GM18508 (cell line): ENCODE measurements at regions not wholly inside any gene's neighbourhood (a gene's known extent, or its start where the extent isn't known, plus 50 kb on each side); places are given as distances from the start of the nearest gene placed in this dataset.

ENCODE experiments used
- ATAC-seq: cut with Tn5 transposase; IDR thresholded peaks from one replicate; pipeline ENCODE4 v1.9.1; 2021; ENCODE audit warnings: moderate number of reproducible peaks; ENCODE audit not compliant: insufficient read depth, unreplicated experiment

DNA sequence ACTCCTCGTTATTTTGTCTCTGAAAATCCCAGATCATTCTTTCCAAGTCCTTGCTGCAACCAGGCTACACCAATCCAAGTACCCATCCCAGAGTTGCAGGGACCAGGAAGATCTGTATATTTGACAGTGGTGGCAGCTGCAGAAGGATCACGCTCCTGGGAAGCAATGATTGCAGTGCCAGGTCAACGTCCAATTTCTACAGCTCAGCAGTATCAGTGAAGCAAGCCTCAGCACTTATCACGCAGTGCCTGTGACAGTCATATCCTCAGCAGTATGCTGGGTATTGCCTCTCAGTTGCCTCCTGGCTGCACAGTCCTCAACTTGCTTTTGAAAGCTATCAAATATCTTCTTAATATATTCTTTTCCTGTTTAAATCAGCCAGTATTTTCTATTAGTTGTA lies 66.7 kb downstream of the BARHL2 start:
- ATAC-seq: no peak

DNA sequence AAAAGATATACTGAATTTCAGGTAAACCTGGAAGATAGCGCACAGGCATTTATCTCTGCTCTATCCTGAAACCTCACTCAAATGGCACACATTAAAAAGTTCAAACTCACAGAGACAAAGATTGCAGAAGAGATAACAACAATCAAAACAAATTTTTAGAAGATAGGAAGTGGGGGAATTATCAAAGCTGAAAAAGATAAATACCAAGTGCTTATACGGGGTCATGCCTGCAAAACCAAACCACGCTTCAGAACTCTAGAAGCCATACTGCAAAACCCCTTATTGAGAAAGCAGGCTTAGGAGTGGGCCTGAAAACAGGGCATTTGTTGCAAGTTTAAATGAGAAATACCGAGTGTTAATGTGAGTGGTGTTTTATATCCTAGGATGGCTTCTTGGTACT lies 76.8 kb downstream of the BARHL2 start:
- ATAC-seq: no peak

DNA sequence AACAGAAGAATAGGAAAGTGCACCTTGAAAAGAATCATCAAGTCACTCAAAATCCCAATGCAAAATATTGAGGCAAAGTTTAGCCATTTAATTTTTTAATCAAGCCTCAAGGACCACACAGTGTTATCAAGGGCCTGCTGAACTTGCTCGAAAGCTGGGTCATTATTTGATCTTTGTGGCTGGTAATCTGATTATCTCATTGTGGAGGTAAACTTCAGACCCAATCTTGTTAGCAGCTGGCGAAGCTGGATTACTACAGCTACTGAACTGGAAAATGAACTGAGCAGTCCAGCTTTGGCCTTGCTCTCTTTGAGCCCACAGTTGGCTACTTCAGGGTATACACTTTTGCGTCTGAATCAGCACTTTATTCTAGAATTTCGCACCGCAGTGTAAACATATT lies 94.4 kb downstream of the BARHL2 start:
- no peak for ATAC-seq

GRCh38 chr1:90621986-90622385 lies 95.1 kb downstream of the BARHL2 start:
- no peak for ATAC-seq

DNA sequence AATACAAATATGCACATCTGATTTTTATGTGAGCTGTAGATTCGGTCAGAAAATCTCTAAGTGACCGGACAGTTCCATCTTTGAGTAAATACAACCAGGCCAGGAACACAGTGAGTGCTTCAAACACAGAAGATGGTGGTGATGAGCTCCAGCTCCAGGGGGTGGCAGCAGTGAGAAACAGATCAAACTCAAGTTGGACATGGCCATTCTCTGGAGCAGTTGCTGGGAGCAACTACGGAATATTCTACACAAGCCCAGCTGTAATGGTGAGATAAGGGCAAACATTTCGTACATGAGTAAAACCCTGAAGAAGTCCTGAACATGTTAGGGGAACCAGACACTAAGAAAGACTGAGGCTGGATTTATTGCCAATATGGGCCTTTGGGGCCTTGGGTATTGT lies 100.7 kb downstream of the BARHL2 start:
- no peak for ATAC-seq

GRCh38 chr1:90614872-90615271 lies 102.2 kb downstream of the BARHL2 start:
- no peak for ATAC-seq

GRCh38 chr1:90613371-90613770 lies 103.7 kb downstream of the BARHL2 start:
- ATAC-seq: no peak

DNA sequence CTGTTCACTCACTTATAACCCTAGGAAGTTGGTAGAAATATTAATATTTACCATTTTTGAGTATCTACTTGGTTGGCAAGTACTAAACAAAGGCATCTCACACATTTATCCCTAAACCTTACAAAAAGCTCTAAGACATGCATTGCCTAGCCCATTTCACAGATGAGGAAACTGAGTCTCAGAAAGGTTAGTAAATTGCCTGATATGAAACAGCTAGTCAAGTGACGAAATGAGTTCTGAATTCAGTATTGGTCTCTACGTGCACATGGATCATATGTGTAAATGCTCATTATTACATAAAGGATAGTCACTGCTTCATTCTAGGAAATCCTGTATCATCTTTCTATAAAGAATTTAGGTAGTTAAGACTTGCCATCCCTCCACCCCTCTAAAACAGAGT lies 105.1 kb downstream of the BARHL2 start:
- no peak for ATAC-seq

DNA sequence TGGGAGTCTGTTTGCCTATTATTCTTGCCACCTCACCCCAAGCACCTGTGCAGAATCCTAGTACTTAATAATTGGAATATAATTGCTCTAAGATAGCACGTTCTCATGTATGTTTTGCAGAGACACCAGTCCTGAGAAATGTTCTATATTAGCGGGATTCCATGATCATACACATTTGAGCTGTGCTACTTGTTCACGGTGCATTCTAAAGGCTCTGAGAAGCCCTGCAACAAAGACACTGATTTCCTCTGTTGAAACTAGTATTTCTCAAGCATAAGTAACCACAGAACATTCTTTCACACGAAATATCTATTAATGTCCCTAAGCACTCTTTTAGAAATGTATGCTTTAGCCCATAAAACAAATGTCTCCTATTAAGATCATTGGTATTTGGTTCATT lies 109.4 kb downstream of the BARHL2 start:
- no peak for ATAC-seq

GRCh38 chr1:90605070-90605469 lies 112.0 kb downstream of the BARHL2 start:
- ATAC-seq: no peak

DNA sequence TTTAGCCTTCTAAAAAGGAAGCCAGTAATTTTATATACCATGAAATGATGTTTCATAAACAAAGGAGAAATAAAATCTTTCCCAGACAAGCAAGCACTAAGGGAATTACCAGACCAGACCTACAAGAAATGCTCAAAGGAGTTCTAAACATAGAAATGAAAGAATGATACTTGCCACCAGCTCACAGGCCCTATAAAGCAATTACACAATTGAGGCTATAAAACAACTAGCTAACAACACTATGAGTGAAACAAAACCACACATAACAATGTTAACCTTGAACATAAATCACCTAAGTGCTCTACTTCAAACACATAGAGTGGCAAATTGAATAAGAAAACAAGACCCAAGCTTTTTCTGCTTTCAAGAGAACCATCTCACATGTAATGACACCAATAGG lies 123.8 kb downstream of the BARHL2 start:
- ATAC-seq: no peak

GRCh38 chr1:90591970-90592356 lies 125.1 kb downstream of the BARHL2 start:
- no peak for ATAC-seq

DNA sequence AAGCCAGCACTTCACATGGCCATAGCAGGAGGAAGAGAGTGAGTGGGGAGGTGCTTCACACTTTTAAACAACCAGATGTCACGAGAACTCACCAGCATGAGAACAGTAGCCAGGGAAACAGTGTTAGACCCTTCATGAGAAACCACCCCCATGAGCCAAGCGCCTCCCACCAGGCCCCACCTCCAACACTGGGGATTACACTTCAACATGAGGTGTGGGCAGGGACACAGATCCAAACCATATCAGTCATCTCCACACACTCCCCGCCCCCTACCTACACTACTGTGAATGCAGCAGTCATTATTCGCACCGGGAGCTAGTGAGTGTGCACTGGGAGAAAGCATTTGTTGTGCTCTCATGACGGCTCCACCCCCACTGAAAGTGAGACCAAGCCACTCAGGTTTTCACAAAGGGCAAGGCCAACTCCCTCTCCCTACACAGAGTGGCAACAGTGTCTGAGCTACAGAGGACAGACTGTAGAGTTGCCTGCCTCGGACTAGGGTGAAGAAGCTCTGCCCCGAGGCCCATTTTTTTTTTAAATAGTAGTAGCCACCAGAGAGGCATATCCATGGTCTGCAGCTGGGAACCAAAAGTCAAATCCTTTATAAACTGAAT lies 125.6 kb downstream of the BARHL2 start:
- ATAC-seq: no peak

DNA sequence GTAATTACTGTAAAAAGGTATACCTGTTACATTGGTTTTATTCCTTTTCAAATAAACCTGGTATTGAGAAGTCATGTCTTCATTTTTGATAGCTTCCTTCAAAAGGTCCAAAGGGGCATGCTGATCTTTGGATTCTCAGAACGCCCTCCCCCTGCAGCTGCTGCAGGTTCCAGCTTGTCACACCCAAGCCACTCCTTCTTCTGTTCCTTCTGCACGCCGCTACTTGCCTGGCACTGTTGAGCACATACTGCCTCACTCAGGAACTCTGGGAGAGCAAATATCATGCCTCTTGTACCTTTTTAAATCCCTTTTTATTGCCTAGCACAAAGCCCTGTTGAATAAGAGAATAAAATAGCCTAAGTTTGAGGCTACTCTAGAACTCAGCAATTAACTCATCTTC lies 136.9 kb downstream of the BARHL2 start:
- ATAC-seq: no peak

DNA sequence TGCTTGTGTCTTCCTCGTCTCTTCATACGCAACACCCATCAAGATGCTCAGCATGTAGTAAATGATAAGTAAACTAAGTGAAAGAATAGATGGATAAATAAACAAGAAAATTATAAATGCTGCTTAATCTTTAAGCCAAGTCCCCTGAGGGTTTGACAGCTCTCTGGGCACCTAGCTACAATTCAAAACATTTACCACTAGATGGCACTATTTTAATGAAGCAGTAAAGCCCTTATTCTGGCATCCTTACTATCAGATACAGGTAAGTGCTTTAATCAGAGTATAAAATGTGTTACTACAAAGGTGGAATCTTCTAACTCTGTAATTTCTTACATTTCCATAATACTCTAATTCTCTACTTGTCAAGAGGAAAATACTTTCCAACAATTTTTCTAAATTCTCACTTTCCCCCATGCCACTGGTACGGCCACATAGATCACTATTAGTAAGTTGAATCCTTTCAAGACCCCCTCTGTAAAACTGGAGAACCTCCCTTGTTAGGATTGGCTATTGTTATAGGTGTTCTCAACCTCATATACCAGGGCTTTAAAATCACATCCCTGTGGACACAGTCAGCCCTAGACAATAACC lies 137.8 kb downstream of the BARHL2 start:
- no peak for ATAC-seq

DNA sequence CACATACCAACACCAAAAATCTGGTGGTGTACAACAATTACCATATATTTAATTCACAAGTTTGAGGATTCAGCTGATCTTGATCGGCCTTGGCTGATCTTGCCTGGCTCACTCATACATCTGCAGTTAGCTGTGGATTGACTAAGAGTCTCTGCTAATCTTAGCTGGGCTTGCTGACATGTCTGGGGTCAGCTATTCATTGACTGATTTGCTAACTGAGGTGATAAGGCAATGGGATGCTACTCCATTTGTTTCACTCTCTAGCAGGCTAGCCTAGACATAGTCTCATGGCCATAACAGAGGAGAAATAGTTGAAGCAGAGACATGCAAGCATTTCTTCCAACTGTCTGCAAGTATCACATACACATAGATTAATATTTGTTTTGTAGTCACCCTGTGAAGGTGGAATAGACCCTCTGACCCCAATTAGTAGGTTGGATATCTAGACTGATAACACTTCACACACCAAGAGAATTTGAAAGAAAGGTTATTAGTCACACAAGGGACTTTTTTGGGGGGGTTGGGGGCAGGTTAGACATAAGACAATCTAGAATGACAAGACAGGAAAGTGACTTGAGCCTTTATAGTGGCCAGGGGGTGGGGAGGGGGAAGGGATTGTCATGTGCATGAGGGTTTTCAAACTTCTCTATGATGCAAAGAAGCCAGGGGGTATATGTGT lies 142.3 kb downstream of the BARHL2 start:
- no peak for ATAC-seq

GRCh38 chr1:90573736-90574135 lies 143.4 kb downstream of the BARHL2 start:
- ATAC-seq: no peak

- ATAC-seq: no peak
These were observed 144.7 kb downstream of the BARHL2 start for GRCh38 chr1:90572446-90572845.

DNA sequence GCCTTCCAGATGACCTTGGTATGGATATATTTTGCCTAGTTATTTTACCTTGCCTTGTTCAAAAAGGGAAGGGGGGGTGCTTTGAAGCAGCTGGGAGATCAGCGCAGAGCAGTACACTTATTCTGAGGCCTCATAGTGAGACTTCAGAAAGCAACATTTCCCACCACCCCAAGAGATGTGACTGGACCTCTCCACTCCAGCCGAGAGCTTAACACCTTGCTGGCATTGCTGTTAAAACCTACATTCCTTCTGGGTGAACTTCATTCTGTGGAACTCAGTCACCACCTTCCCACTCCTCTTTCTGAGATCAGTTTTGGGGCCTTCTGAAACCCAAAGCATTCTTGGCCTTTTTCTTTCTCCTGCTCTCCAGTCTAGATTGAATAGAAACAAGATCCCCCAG lies 148.7 kb downstream of the BARHL2 start:
- ATAC-seq: no peak

GRCh38 chr1:90564164-90564563 lies 152.9 kb downstream of the BARHL2 start:
- ATAC-seq: no peak

DNA sequence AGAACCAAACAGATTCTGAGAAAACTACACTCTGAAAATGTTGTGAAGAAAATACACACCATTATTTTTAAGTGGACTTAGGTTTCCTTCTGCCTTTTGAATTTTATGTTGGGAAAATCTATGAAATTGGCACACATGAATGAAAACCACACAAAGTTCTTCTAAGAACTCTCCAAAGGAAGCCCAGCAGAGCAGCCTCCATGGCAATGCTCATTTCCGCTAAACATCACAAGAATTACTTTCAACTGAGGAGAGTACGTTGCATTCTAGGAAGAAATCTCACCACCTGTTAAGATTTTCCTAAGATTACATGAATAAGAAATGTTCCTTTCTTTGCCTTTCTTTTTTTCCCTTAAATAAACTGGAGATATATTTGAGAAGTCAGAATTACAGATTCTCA lies 154.2 kb downstream of the BARHL2 start:
- ATAC-seq: no peak

GRCh38 chr1:90561911-90562310 lies 155.2 kb downstream of the BARHL2 start:
- ATAC-seq: no peak
